GM21360 (cell line): ENCODE measurements at regions not wholly inside any gene's neighbourhood (a gene's known extent, or its start where the extent isn't known, plus 50 kb on each side); places are given as distances from the start of the nearest gene placed in this dataset.

Source experiments
- ATAC-seq: cut with Tn5 transposase; IDR thresholded peaks from one replicate; pipeline ENCODE4 v1.9.1; 2021; ENCODE audit warnings: mild to moderate bottlenecking, moderate library complexity; ENCODE audit not compliant: unreplicated experiment

DNA sequence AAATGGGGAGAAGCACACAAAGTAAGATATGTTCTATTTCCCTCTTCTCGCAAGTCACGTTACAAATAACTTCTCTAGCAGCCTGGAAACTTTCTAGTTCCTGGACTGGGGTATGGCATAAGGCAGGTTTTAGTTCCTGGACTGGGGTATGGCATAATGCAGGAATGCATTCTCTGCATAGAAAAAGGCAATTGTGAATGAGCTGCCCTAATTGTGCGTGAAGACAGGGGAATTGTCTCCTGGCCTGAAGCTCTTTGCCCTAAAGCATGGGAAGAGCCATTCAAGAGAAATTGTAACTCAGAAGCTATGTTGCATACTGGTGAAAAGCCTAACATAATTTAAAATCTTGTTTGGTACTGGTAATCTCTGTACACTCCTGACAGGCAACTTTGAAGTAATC is 54.3 kb upstream of the CBLB start:
- no peak for ATAC-seq

DNA sequence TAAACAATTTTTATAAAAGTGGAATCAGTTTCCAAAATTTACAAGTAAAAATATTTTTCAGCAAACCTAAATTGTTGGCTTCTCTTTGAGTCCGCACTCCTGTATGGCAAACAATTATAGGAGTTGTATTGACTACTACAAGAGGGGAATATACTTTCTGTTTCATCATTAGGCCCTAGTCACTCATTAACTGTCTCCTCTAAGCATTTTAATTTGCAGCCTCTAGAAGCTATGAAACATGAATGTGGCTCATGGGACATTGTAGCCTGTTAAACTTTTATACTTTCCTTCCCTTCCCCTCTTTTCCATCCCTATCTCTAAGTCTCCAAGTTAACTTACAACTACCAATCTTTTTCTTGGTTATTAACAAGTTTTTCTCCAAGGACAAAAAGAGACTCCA is 58.9 kb upstream of the CBLB start:
- no peak for ATAC-seq

DNA sequence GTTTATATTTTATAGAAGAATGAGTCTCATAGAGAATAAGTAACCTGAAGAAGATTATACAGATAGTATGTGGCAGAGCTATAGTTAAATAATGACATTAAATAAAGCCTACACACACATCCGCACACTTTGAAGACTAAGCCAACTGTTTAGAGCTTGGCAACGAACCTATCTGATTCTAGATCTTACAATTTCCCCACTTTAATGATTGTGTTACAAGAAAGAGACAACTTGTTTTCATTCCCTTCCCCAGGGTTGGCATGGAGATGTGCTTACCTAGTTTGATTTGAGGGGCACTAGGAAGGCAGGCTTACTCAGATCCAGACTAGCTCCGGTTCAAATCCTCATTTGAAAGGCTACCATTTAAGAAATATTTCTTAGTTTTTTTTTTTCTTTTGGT is 61.9 kb upstream of the CBLB start:
- no peak for ATAC-seq

DNA sequence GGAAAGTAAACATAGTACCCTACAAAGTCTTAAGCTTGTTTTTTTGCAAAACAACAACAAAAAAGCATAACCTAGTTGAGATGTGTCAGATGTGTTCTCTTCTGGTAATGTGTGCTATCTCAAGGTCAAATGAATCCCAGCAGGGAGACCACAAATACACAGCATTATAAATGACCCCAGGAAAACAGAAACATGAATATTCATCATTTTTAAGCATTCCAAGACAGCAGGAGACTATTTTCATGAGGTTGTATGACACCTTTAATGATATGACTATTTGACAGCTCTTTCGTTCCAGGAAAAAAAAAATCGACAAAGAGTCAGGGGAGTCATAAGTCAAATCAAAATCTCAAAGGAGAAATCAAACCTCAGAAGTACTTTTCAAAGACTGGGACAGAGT is 62.7 kb upstream of the CBLB start:
- ATAC-seq = no peak

DNA sequence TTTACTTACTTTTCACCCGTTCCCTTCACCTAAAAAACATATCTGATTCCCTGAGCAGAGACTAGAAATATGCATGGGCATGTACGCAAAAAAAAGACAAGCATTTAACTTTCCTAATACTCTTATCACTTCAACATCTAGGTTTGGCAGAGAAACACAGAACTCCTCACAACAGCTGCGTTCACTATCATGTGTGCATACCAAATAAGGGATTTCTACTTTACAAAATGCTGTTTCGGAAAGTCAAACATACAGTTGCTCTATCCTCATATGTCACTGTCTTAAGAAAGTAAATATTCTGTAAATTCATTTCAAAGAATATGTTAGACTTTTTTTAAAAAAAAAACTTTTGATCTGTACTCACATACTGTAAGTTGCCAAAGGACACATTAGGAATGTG is 65.1 kb upstream of the CBLB start:
- ATAC-seq = no peak

DNA sequence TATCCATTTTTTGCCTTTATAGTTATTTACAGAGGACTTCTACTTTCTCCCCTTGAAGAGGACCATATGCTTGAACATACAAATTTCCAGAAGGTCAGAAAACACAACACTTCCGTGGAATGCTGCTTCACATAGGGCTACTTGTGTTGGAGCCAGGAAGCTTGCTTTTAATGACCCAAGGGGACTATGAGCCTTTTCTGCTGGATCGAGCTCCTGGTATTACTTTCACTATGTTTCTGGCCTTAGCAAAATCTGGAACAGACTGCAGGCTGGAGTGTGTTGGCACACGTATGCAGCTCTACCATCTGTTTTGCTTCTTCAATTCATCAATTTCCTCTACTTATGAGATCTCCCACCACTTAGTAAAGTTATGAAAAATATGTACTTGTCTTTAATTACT is 69.3 kb upstream of the CBLB start:
- ATAC-seq = no peak

DNA sequence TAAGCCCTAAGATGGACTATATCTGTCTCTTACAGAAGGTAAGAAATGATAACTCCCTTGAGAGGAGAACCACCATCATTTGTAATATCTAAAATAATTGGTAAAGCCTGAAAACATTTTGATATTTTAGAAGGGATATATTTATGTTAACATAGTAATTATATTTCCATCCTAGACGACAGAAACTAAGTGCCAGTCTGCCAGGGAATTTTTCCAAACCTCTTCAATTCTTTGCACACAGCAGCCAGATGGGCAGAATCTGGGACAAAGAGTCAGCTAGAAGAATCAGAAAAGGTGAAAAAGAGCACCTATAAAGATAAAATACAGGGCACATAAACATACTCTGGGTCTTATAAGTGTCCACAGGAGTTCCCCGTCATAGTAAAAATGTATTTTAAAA is 70.0 kb upstream of the CBLB start:
- ATAC-seq = no peak

DNA sequence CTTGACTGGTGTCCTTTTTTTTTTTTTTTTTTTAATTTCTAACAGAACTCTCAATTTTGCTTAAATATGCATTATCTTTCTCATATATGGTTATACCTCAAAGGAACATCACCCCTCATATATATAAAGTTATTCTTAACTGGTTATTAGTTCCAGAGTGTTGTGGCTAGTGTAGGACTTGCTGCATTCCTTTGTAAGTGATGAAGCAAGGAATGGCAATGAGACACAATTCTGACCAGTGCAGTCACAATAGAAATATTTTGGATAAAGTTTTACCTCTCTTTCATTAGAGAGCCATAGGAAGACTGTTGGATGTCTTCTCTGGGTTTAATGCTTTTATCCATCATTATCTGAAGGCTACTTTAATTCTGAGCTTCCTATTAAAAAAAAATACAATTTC is 75.5 kb upstream of the CBLB start:
- ATAC-seq = no peak

DNA sequence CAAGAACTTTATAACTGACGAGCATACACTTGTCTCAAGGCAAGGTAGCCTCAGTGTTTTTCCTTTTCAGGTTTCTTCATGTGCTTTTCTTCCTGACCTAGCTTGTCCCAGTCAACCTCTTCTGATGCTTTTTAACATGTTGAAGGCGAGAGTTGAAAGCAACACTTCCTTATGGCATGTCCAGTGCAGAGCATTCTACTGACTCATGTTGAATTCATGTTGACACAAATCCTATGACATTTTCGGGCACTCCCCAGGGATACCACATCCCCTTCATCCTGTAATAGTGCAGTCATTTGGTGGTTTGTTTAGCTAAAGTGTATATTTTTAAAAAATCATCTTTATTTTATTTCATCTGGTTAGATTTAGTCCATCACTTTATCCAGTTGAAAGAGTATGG is 75.9 kb upstream of the CBLB start:
- no peak for ATAC-seq

DNA sequence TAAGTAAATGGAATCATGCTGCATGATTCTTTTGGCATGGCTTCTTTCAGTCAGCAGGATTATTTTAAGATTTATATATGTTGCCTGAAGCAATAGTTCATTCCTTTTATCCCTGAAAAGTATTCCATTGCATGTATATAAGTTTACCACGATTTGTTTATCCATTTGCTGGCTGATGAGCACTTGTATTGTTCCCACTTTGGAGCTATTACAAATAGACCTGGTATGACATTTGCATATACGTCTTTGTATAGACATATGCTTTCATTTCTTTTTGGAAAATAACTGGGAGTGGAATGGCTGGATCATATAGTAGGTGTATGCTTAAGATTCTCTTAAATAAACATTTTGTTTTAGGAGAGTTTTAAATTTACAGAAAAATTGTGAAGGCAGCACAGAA is 79.3 kb upstream of the CBLB start:
- no peak for ATAC-seq

DNA sequence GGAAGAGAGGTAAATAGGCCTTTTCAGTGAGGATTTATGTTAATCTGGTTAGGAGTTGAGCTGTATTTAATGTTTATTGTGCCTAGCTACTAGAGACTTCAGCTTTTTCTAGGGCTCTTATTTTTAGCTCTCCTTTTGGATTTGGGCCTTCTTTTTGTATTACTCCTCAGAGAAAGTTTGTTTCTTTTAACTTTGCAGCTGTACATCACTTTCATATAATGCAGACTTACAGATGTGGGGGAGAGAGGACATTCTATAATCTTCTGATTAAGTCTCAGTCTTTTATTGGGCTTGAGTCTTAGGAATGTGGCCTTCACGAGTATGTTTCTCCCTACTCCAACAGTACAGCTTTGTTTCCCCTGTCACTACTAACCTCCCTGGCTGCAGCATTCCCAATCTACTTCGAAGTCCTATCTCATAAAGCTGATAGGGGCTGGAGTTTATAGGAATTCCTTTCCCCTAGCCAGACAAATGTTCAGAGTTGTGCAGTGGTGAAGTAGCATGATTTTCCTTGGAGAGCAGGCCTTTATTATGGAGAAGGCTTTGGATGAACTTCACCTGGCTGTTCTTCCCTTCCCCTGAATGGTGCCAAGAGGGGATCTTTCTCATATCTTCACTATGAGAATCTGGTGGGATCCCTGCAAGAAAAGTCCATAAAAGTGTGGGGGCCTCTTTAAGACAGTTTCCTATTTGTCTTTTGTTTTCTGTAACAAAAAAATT is 82.2 kb upstream of the CBLB start:
- no peak for ATAC-seq

DNA sequence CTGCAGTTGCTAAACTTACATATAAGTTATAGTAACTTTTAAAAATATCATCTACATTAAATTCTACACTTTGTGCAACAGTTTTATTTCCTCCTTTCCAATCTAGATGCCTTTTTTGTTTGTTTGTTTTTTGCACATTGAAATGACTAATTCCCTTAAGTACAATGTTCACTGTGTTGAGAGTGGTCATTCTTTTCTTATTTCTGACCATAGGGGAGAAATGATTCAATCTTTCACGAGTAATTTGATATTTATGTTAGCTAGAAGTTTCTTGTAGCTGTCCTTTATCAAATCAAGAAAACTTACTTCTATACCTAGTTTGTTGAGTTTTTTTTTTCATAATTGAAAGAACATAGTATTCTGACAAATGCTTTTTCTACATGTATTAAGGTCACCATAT is 85.0 kb upstream of the CBLB start:
- no peak for ATAC-seq

DNA sequence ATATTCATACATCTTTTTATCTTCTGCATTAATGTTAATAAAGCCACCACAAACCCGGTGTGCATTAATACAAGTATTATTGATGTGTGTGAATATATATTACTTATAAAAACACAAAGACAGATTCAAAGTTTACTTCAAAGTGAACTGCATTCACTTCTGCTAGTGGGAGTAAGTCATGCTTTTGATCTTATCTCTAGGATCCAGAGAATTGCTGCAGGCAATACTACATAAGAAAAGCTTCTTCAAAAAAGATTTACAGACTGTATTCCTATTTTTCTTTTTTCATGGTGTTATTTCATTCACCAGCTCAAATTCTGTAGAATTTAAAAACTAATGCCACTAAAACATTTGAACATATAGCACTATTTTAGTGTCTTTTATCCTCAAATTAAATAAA is 87.5 kb upstream of the CBLB start:
- no peak for ATAC-seq

DNA sequence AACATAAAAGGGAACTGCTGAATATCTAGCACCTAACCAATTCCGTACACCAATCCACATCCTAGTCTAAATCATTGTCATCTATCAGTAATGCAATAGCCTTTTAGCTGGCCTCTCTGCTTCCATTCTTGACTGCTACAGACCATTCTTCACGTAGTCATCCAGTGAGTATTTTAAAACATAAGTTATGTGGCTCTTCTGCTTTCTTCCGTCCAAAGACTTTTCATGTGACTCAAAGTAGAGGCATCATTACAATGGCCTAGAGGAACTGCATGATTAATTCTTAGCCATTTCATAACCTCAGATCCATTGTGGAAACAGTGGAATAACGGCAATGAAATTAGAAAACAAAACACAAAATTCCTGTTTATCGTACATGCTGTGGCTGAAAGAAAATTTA is 88.9 kb upstream of the CBLB start:
- no peak for ATAC-seq

DNA sequence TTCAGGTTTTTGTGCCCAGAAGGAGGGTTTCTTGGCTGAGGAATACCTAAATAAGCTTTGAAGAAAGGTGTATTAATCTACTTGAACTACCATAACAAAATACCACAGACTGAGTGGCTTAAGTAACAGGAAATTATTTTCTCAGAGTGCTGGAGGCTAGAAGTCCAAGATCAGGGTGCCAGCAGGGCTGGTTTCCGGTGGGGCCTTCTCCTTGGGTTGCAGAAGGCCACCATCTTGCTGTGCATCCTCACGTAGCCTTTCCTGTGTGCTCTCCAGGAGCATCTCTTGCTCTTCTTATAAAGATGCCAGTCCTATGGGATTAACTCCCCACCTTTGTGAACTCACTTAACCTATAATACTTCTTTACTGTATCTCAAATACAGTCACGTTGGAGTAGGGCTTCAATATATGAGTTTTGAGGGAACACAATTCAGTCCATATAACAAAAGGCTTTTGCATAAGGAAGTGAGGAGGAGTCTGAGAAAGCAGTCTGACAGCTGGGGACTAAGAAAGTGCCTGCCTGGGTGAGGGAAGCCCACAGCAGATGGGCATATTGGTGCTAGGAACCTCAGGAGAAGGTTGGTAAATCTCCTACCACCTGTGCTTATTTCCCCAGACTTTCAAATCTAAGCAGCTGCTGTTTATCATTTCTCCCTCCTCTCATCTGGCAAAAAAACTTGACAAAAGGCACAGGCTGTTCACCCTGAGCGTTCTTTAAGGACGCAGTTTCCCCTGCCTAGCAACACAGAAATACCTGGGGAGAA is 89.6 kb upstream of the CBLB start:
- ATAC-seq = no peak

DNA sequence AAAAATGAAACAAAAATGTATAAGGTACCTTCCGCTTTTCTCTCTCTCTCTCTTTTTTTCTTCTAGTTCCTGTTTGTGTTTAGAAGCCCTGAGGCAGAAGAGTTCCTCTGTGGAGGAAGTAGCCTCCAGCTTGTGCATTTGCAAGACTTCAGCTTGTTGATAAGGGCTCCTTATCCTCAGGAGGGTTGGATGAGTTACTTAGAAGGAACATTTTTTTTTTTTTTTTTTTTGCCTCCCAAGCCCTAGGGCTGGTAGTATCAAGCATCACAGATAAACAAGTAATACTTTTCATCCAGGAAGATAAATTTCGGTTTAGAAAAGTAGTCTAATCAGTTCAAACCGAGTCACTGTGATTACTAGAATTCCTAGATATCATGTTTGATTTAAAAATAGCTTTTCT is 91.0 kb upstream of the CBLB start:
- no peak for ATAC-seq

DNA sequence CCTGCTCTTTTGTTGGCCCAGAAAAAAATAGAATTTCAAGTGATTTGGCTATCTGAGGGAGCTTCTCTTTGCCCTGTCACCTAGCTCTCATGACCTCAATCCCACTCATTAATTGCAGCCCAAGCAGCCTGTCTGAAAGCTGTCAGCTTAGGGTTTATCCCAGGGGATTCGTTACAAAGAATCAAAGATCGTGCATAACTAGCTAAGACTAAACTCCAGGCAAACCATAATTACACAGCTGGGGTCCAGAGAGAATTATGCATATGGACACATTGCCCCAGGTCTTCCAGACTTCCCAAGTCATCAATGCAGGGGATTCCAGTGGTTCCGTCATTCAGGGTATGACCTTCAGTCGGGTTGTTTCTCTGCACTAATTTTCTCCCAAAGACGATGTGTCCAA is 91.6 kb upstream of the CBLB start:
- ATAC-seq = no peak

DNA sequence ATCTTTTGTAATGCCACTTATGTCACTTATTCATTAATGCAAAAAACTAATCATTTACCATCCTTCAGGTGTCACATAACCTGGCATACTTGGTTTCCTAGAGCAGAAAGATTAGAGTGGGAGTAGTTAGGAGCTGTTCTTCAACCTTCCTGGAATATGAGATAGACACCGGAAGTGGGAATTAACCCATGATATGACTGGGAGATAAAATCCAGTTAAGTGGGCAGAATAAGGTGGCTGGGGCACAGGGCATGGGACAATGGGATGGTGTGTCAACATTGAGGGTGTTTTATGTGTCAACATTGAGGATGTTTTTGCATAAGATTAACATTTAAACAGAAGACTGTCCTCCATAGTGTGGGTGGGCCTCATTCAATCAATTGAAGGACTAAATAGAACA is 94.3 kb upstream of the CBLB start:
- no peak for ATAC-seq

DNA sequence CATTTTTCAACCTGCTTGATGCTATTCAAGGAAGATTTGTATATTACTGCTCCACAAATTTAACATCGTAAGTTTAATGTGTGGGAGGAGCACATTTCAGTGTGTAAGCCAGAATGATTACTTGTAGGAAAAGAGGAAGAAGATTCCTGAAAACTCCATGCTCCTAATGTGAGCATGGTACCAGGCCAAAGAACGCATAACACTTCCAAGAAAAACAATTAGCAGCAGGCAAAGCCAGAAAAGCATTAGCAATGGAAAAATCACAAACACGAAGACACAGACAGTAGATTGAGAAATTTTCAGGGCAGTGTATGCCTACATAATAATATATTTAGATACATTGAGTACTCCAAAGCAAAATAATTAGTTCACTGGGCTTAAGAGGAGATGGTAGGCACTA is 96.6 kb upstream of the CBLB start:
- ATAC-seq = no peak

DNA sequence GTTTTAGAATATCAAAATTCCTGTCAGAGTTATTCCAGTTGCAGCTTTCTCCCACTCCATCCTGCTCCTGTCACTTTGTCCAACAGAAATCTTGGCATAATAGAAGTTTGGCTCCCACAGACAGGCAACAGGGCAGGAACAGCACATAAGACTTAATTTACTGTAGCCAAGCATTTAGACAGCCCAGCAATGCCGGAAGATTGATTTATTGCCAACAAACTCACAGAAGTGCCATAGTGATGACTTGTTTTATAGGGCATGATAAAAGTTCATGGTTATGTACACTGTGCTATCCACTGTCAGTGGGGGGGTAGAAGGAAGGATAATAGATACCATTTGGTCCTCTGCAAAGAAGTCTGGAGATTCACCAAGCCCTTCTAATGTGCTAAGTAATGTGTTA is 98.3 kb upstream of the CBLB start:
- no peak for ATAC-seq

DNA sequence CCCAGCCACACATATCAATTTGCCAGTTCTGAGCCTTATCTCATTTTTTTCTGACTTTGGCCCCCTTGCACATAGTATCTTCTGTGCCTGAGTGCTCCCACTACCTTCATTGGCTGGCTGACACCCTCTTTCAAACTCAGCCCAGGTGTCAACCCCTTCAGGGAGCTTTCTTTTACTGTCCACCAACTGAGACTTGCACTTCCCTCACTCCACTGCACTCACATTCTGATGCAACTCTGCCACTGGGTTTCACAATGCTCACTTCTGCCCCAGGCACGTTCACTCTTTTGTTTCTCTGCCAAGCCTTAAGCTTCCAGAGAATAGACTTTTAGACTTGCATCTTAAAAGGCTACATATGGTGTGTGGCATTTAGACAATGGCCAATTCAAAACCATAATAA is 101.5 kb upstream of the CBLB start:
- no peak for ATAC-seq

DNA sequence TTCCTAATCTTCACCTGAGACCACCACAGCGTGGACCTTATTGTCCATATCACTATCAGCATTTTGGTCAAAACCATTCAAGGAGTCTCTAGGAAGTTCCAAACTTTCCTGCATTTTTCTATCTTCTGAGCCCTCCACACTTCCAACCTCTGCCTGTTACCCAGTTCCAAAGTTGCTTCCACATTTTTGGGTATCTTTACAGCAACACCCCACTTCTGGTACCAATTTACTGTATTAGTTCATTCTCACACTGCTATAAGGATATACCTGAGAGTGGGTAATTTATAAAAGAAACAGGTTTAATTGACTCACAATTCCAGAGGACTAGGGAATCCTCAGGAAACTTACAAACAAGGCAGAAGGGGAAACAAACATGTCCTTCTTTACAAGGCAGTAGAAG is 103.3 kb upstream of the CBLB start:
- ATAC-seq = no peak

DNA sequence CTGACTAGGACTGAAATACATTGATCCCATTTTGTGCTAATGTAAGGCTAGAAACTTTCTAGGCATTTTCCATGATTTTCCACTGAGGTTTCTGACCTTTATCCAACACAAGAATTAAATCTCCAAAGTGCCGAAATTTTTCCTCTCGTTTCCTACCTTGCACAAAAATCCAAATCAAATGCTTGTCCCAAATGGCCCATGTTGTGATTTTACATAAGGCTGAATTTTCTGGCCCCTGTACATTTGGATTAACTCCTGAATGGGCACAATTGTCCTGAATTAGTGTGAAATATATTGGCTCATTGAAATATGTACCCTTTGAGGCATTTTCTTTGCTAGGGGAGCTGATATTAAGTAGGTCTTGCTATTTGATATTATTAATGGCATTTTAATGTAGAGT is 105.6 kb upstream of the CBLB start:
- no peak for ATAC-seq
